ENCODE measurements at regions not wholly inside any gene's neighbourhood (a gene's known extent, or its start where the extent isn't known, plus 50 kb on each side); places are given as distances from the start of the nearest gene placed in this dataset.

- no peak for DNase-seq
- no peak for ATAC-seq
- intact Hi-C loops (cut with DNase I, micrococcal nuclease), result no loop called here
These were observed 50.4 kb upstream of the LCLAT1 start for GRCh38 chr2:30396436-30397232.
